HEK293 (cell line): ENCODE measurements at regions not wholly inside any gene's neighbourhood (a gene's known extent, or its start where the extent isn't known, plus 50 kb on each side); places are given as distances from the start of the nearest gene placed in this dataset.

Experiments used
- ZNF274 ChIP-seq, 2 experiments: fragments of 200-500 bp in 1 of 2; fragments of 450-650 bp in 1 of 2; sonication (Bioruptor generic) in 1 of 2; formaldehyde crosslinking in 1 of 2; IDR thresholded peaks; 2 replicates each; pipeline versions ENCODE4 v1.5.1 to v1.6.1; 2014 to 2016; ENCODE audit warnings: borderline replicate concordance in 1 of 2, inconsistent platforms in 1 of 2, low read length in 1 of 2, missing biosample characterization in 1 of 2, missing genetic modification characterization in 1 of 2
- ZNF785 ChIP-seq: fragments of 450-650 bp; formaldehyde crosslinking; IDR thresholded peaks from 2 replicates; pipeline ENCODE4 v1.5.1; 2016; ENCODE audit warnings: missing biosample characterization, missing genetic modification characterization

DNA sequence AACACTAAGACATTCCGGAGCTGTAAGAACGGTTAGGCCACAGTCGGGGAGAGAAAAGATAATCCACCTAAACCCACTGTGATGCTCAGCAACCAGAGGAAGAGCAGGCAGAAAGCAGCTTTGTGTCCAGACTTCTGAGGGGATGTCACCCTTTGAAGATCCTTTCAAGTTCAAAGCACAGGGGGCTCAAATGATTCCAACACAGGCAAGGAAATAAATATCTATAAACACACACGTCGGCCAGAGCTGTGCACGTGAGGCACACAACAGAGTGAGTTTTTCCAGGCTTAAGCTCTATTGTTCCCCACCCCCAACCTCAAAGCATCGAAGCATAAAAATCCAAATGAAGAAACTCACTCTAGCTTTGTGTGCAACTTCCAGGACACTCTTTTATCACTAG, 479.0 kb downstream of the DISC1 start:
- no peak for TF ChIP-seq ZNF785 (tag by site-specific recombination)
- TF ChIP-seq ZNF274 (IDR thresholded peaks at IDR 0.05; ENCODE audit: low read length) = no peak
- no peak for TF ChIP-seq ZNF274 (tag by site-specific recombination; IDR thresholded peaks at IDR 0.05; ENCODE audit: borderline replicate concordance)
